ENCODE measurements at regions not wholly inside any gene's neighbourhood (a gene's known extent, or its start where the extent isn't known, plus 50 kb on each side); places are given as distances from the start of the nearest gene placed in this dataset.

GRCh38 chr14:73782623-73783022 lies 68.4 kb upstream of the PNMA1 start:
- DNase-seq (ENCODE audit: low read depth, low spot score), result no peak

- DNase-seq (ENCODE audit: low read depth, low spot score), result no peak
Measured at GRCh38 chr14:73780896-73781295, 66.7 kb upstream of the PNMA1 start.

- no peak for DNase-seq (ENCODE audit: low read depth, low spot score)
Measured at GRCh38 chr14:73780391-73780790, 66.2 kb upstream of the PNMA1 start.

- no peak for DNase-seq (ENCODE audit: low read depth, low spot score)
Measured at GRCh38 chr14:73778736-73779135, 64.6 kb upstream of the PNMA1 start.

- no peak for DNase-seq (ENCODE audit: low read depth, low spot score)
Measured at GRCh38 chr14:73777420-73777819, 63.2 kb upstream of the PNMA1 start.

- DNase-seq (ENCODE audit: low read depth, low spot score), result no peak
Measured at GRCh38 chr14:73776194-73776537, 62.0 kb upstream of the PNMA1 start.

GRCh38 chr14:73775339-73776193 lies 61.4 kb upstream of the PNMA1 start:
- DNase-seq (ENCODE audit: low read depth, low spot score), result no peak

GRCh38 chr14:73774671-73775070 lies 60.5 kb upstream of the PNMA1 start:
- no peak for DNase-seq (ENCODE audit: low read depth, low spot score)

GRCh38 chr14:73774241-73774570 lies 60.0 kb upstream of the PNMA1 start:
- no peak for DNase-seq (ENCODE audit: low read depth, low spot score)

- no peak for DNase-seq (ENCODE audit: low read depth, low spot score)
Measured at GRCh38 chr14:73773441-73774240, 59.5 kb upstream of the PNMA1 start.

- DNase-seq (ENCODE audit: low read depth, low spot score), result no peak
Measured at GRCh38 chr14:73771848-73772638, 57.9 kb upstream of the PNMA1 start.

- DNase-seq (ENCODE audit: low read depth, low spot score), result no peak
Measured at GRCh38 chr14:73770977-73771847, 57.0 kb upstream of the PNMA1 start.

GRCh38 chr14:73768107-73768506 lies 53.9 kb upstream of the PNMA1 start:
- DNase-seq (ENCODE audit: low read depth, low spot score), result no peak

- no peak for DNase-seq (ENCODE audit: low read depth, low spot score)
Measured at GRCh38 chr14:73764406-73765280, 50.5 kb upstream of the PNMA1 start.

Measured in smooth muscle cell of the brain vasculature (primary cell).